HCT116 (cell line): ENCODE measurements at regions not wholly inside any gene's neighbourhood (a gene's known extent, or its start where the extent isn't known, plus 50 kb on each side); places are given as distances from the start of the nearest gene placed in this dataset.

Source experiments
- ATAC-seq: fragments of 200-7000 bp; cut with Tn5 transposase; 2 replicates; pipeline ENCODE4 v1.9.1; 2020; ENCODE audit warnings: mild to moderate bottlenecking, moderate library complexity
- BruUV-seq: library from RNA; stranded (reverse); fragments of 400-500 nt; replicated peaks from 2 replicates; lab custom pipeline; 2021; lab: Mats Ljungman, UMichigan
- CTCF ChIA-PET: fragments of 300-600 bp; sonication (Branson Sonifier 250); formaldehyde crosslinking; loops from one replicate; lab custom pipeline; 2021; ENCODE audit warnings: antibody characterized with exemption; lab: Charles Lee
- POLR2A ChIA-PET: fragments of 300-600, 350-600 bp; sonication (Branson Sonifier 250); formaldehyde crosslinking; loops from one replicate; lab custom pipeline; 2021; ENCODE audit warnings: antibody characterized with exemption; lab: Charles Lee
- RAD21 ChIA-PET, 2 experiments: fragments of 300-600 bp; sonication (Branson Sonifier 250); formaldehyde crosslinking; loops; one replicate each; lab custom pipeline; 2023; ENCODE audit warnings: low total read pairs in 2 of 2; ENCODE audit not compliant: uncharacterized antibody in 2 of 2, unreplicated experiment in 2 of 2, low non-redundant PET in 1 of 2; lab: Charles Lee
- DNase-seq: peaks from one replicate; pipeline ENCODE4 v3.0.0-alpha.2; 2010; ENCODE audit warnings: low read depth, low spot score
- H2AFZ ChIP-seq: fragments of 200-600 bp; shearing (Covaris generic), sonication (generic); 2 replicates; pipeline ENCODE4 v1.6.1; 2017; ENCODE audit warnings: low read depth, mixed run types, mixed read lengths, antibody characterized with exemption, low read length; ENCODE audit not compliant: poor library complexity, severe bottlenecking
- H3K27ac ChIP-seq: 2 replicates; pipeline ENCODE4 v1.5.1; 2012; ENCODE audit warnings: low read depth, low read length
- H3K27me3 ChIP-seq: fragments of 200-600 bp; sonication (generic); 2 replicates; pipeline ENCODE4 v1.6.1; 2016; ENCODE audit warnings: mixed run types, low read length, mixed read lengths; ENCODE audit not compliant: insufficient read depth
- H3K36me3 ChIP-seq, 2 experiments: fragments of 200-500 bp in 1 of 2; fragments of 200-600 bp in 1 of 2; sonication (Bioruptor generic) in 1 of 2; sonication (generic) in 1 of 2; 2 replicates each; pipeline versions ENCODE4 v1.5.1 to v1.6.1; 2014 to 2016; ENCODE audit warnings: low read length in 2 of 2, inconsistent platforms in 1 of 2, mixed read lengths in 1 of 2, mixed run types in 1 of 2; ENCODE audit not compliant: insufficient read depth in 2 of 2, control insufficient read depth in 1 of 2
- H3K4me1 ChIP-seq, 2 experiments: fragments of 200-600 bp in 1 of 2; sonication (generic) in 1 of 2; 2 replicates each; pipeline versions ENCODE4 v1.5.1 to v1.6.1; 2012 to 2017; ENCODE audit warnings: low read length in 2 of 2, inconsistent platforms in 1 of 2, mild to moderate bottlenecking in 1 of 2, mixed read lengths in 1 of 2, mixed run types in 1 of 2, moderate library complexity in 1 of 2; ENCODE audit not compliant: insufficient read depth in 2 of 2, control insufficient read depth in 1 of 2
- H3K4me2 ChIP-seq: fragments of 200-600 bp; sonication (generic); 2 replicates; pipeline ENCODE4 v1.6.1; 2017; ENCODE audit warnings: mixed run types, low read length, mixed read lengths
- H3K4me3 ChIP-seq, 2 experiments: fragments of 200-600 bp in 1 of 2; sonication (generic) in 1 of 2; replicated peaks in 1 of 2; 2 replicates each; pipeline ENCODE4 v1.5.1; 2011 to 2016; ENCODE audit warnings: low read length in 2 of 2, control low read depth in 1 of 2, low read depth in 1 of 2, mild to moderate bottlenecking in 1 of 2, mixed read lengths in 1 of 2, mixed run types in 1 of 2
- H3K79me2 ChIP-seq: fragments of 200-600 bp; sonication (generic); 2 replicates; pipeline ENCODE4 v1.6.1; 2017; ENCODE audit warnings: mild to moderate bottlenecking, mixed run types, low read length, moderate library complexity, mixed read lengths; ENCODE audit not compliant: insufficient read depth
- H3K9ac ChIP-seq: fragments of 200-600 bp; sonication (generic); 2 replicates; pipeline ENCODE4 v1.6.1; 2016; ENCODE audit warnings: low read length, mixed read lengths
- H3K9me2 ChIP-seq: fragments of 200-600 bp; sonication (generic), shearing (Covaris generic); 2 replicates; pipeline ENCODE4 v1.6.1; 2017; ENCODE audit warnings: mixed run types, mild to moderate bottlenecking, moderate library complexity; ENCODE audit not compliant: insufficient read depth
- H3K9me3 ChIP-seq, 2 experiments: fragments of 200-500 bp in 1 of 2; fragments of 200-600 bp in 1 of 2; sonication (Bioruptor generic) in 1 of 2; sonication (generic) in 1 of 2; 2 replicates each; pipeline ENCODE4 v1.6.1; 2014 to 2017; ENCODE audit warnings: low read length in 2 of 2, mixed read lengths in 2 of 2, inconsistent platforms in 1 of 2, low read depth in 1 of 2, mild to moderate bottlenecking in 1 of 2, mixed run types in 1 of 2, moderate library complexity in 1 of 2; ENCODE audit not compliant: control insufficient read depth in 1 of 2, insufficient read depth in 1 of 2
- H4K20me1 ChIP-seq: fragments of 200-600 bp; sonication (generic), shearing (Covaris generic); 2 replicates; pipeline ENCODE4 v1.6.1; 2017; ENCODE audit warnings: mixed run types, mild to moderate bottlenecking, moderate library complexity; ENCODE audit not compliant: insufficient read depth
- CBX3 ChIP-seq: IDR thresholded peaks from 2 replicates; pipeline ENCODE4 v1.6.1; 2012; ENCODE audit warnings: low read depth
- CEBPB ChIP-seq: IDR thresholded peaks from 2 replicates; pipeline ENCODE4 v1.6.1; 2012; ENCODE audit warnings: low read depth
- EGR1 ChIP-seq: IDR thresholded peaks from 2 replicates; pipeline ENCODE4 v1.6.1; 2012; ENCODE audit warnings: low read depth
- EZH2 ChIP-seq: fragments of 200-600 bp; sonication (generic); IDR thresholded peaks from 2 replicates; pipeline ENCODE4 v1.6.1; 2017; ENCODE audit warnings: antibody characterized with exemption, mixed run types
- EZH2phosphoT487 ChIP-seq: fragments of 200-600 bp; IDR thresholded peaks from 2 replicates; pipeline ENCODE4 v1.6.1; 2018; ENCODE audit warnings: antibody characterized with exemption, borderline replicate concordance
- FOSL1 ChIP-seq: IDR thresholded peaks from 2 replicates; pipeline ENCODE4 v1.6.1; 2012; ENCODE audit warnings: low read depth
- JUND ChIP-seq: IDR thresholded peaks from 2 replicates; pipeline ENCODE4 v1.6.1; 2012
- POLR2AphosphoS5 ChIP-seq: IDR thresholded peaks from 2 replicates; pipeline ENCODE4 v1.6.1; 2011; ENCODE audit warnings: mild to moderate bottlenecking, low read depth, low read length, moderate library complexity
- RAD21 ChIP-seq: IDR thresholded peaks from 2 replicates; pipeline ENCODE4 v1.6.1; 2012; ENCODE audit warnings: low read depth, mild to moderate bottlenecking
- SIN3A ChIP-seq: IDR thresholded peaks from 2 replicates; pipeline ENCODE4 v1.6.1; 2012; ENCODE audit warnings: low read depth
- SRF ChIP-seq: IDR thresholded peaks from 2 replicates; pipeline ENCODE4 v1.6.1; 2012; ENCODE audit warnings: low read depth
- TCF7L2 ChIP-seq: IDR thresholded peaks from 2 replicates; pipeline ENCODE4 v1.7.0; 2011; ENCODE audit warnings: borderline replicate concordance, inconsistent platforms; ENCODE audit not compliant: insufficient read depth, insufficient read length; ENCODE audit errors: extremely low read depth
- YY1 ChIP-seq: IDR thresholded peaks from 2 replicates; pipeline ENCODE4 v1.6.1; 2011; ENCODE audit warnings: low read length, low read depth, moderate library complexity, mild to moderate bottlenecking; ENCODE audit not compliant: insufficient replicate concordance; ENCODE audit errors: extremely low read depth
- ZBTB33 ChIP-seq: IDR thresholded peaks from 2 replicates; pipeline ENCODE4 v1.6.1; 2011; ENCODE audit warnings: mild to moderate bottlenecking, low read length, moderate library complexity; ENCODE audit not compliant: insufficient replicate concordance; ENCODE audit errors: extremely low read depth
- ZNF274 ChIP-seq: fragments of 200-500 bp; sonication (Bioruptor generic); IDR thresholded peaks from 2 replicates; pipeline ENCODE4 v1.6.1; 2014; ENCODE audit warnings: mild to moderate bottlenecking, low read depth, low read length, inconsistent platforms
- intact Hi-C: fragments of 100-400 bp; cut with micrococcal nuclease; formaldehyde crosslinking; loops from 2 replicates; pipeline ENCODE4 v1.10.0; 2022

- TF ChIP-seq EZH2phosphoT487: no peak
- TF ChIP-seq RAD21: no peak
- TF ChIP-seq TCF7L2: no peak
- no peak for TF ChIP-seq YY1
Measured at GRCh38 chr15:62833646-62834045, 208.9 kb upstream of the TPM1 start (continued).

- RAD21 ChIA-PET: no interaction called here
- H3K4me2 ChIP-seq: no peak overlapping the region
- no peaks in the 10 kb centered on the region for H3K27me3 ChIP-seq
- CTCF ChIA-PET: no interaction called here
- H3K79me2 ChIP-seq: no peaks in the 10 kb centered on the region
- POLR2A ChIA-PET: no interaction called here
- no peaks in the 10 kb centered on the region for H3K9me2 ChIP-seq
- intact Hi-C loops: no loop called here
- no peaks in the 10 kb centered on the region for H3K36me3 ChIP-seq
- H3K9ac ChIP-seq: no peak overlapping the region
- no peaks in the 10 kb centered on the region for H4K20me1 ChIP-seq
- no peaks in the 10 kb centered on the region for H3K9me3 ChIP-seq
- BruUV-seq: no TSS peak
- H2AFZ ChIP-seq: no peak overlapping the region
- DNase-seq (no peak), ATAC-seq (no peak)
- no peak overlapping the region for H3K27ac ChIP-seq
- no peaks in the 10 kb centered on the region for H3K4me1 ChIP-seq
- H3K4me3 ChIP-seq: no peak overlapping the region
- no peak for TF ChIP-seq EZH2
- no peak for TF ChIP-seq SIN3A
- TF ChIP-seq SRF: no peak
- TF ChIP-seq FOSL1: no peak
- TF ChIP-seq POLR2AphosphoS5: no peak
Measured at GRCh38 chr15:62834686-62835329, 207.7 kb upstream of the TPM1 start.

GRCh38 chr15:62835351-62835750, 207.2 kb upstream of the TPM1 start:
- ATAC-seq (no peak), DNase-seq (no peak)
- Histone ChIP-seq H3K9me2 (no peaks in the 10 kb centered on the region), H3K9me3 (no peaks in the 10 kb centered on the region), H3K4me3 (no peak overlapping the region), H3K27ac (no peak overlapping the region), H3K36me3 (no peaks in the 10 kb centered on the region), H3K9ac (no peak overlapping the region), H3K27me3 (no peaks in the 10 kb centered on the region), H3K79me2 (no peaks in the 10 kb centered on the region), H3K4me1 (no peaks in the 10 kb centered on the region), H2AFZ (no peak overlapping the region), H3K4me2 (no peak overlapping the region), H4K20me1 (no peaks in the 10 kb centered on the region)
- intact Hi-C loops: no loop called here
- CTCF ChIA-PET: no interaction called here
- no TSS peak for BruUV-seq
- RAD21 ChIA-PET: no interaction called here
- POLR2A ChIA-PET: no interaction called here
- no peak for TF ChIP-seq JUND
- no peak for TF ChIP-seq YY1
- no peak for TF ChIP-seq RAD21
- TF ChIP-seq SIN3A: no peak
- TF ChIP-seq ZBTB33: no peak
- TF ChIP-seq ZNF274: no peak
- TF ChIP-seq CEBPB: no peak
- TF ChIP-seq EZH2: no peak
- no peak for TF ChIP-seq EGR1
- TF ChIP-seq FOSL1: no peak
- no peak for TF ChIP-seq CBX3
- TF ChIP-seq POLR2AphosphoS5: no peak
